Natural killer cell (primary cell): ENCODE measurements at regions not wholly inside any gene's neighbourhood (a gene's known extent, or its start where the extent isn't known, plus 50 kb on each side); places are given as distances from the start of the nearest gene placed in this dataset.

Source experiments
- ATAC-seq, 3 donors: fragments of 150-1000 bp in 2 of 3; fragments of 200-7000 bp in 1 of 3; cut with Tn5 transposase; 1 replicate in 1 of 3; 2 replicates in 2 of 3; pipeline ENCODE4 v1.10.0; 2021; ENCODE audit warnings: mild to moderate bottlenecking in 2 of 3, moderate library complexity in 2 of 3
- DNase-seq, 2 donors: peaks; one replicate each; pipeline versions ENCODE4 v3.0.0 to v3.0.0-alpha.2; 2013 to 2021; ENCODE audit warnings: mixed read lengths in 1 of 2
- H3K27ac ChIP-seq: one replicate; pipeline ENCODE4 v1.5.1; 2013; ENCODE audit warnings: mild to moderate bottlenecking, low read length
- H3K27me3 ChIP-seq: one replicate; pipeline ENCODE4 v1.6.1; 2013; ENCODE audit warnings: low read length; ENCODE audit not compliant: control insufficient read depth, insufficient read depth
- H3K36me3 ChIP-seq: one replicate; pipeline ENCODE4 v1.6.1; 2013; ENCODE audit warnings: low read length; ENCODE audit not compliant: control insufficient read depth, insufficient read depth
- H3K4me1 ChIP-seq: one replicate; pipeline ENCODE4 v1.6.1; 2013; ENCODE audit warnings: low read length; ENCODE audit not compliant: control insufficient read depth, insufficient read depth
- H3K4me3 ChIP-seq: one replicate; pipeline ENCODE4 v1.5.1; 2013; ENCODE audit warnings: low read length
- H3K9me3 ChIP-seq: one replicate; pipeline ENCODE4 v1.6.1; 2013; ENCODE audit warnings: low read length; ENCODE audit not compliant: control insufficient read depth, insufficient read depth
- H3K27ac Mint-ChIP-seq, 2 donors: one replicate each; pipeline ENCODE4 v1.8.0; 2022; ENCODE audit warnings: mild to moderate bottlenecking in 2 of 2, mixed read lengths in 2 of 2, moderate library complexity in 1 of 2
- H3K27me3 Mint-ChIP-seq, 2 donors: one replicate each; pipeline ENCODE4 v1.8.0; 2022; ENCODE audit warnings: low read depth in 2 of 2, mixed read lengths in 2 of 2
- H3K36me3 Mint-ChIP-seq: one replicate; pipeline ENCODE4 v1.8.0; 2022; ENCODE audit warnings: mixed read lengths
- H3K4me1 Mint-ChIP-seq, 2 donors: one replicate each; pipeline ENCODE4 v1.8.0; 2022; ENCODE audit warnings: mixed read lengths in 2 of 2
- H3K4me3 Mint-ChIP-seq: one replicate; pipeline ENCODE4 v1.8.0; 2022; ENCODE audit warnings: mild to moderate bottlenecking, moderate library complexity, mixed read lengths
- H3K9me3 Mint-ChIP-seq, 2 donors: one replicate each; pipeline ENCODE4 v1.8.0; 2022; ENCODE audit warnings: mixed read lengths in 2 of 2
- CTCF ChIP-seq: fragments of 200-600 bp; IDR thresholded peaks from one replicate; pipeline ENCODE4 v1.8.0; 2022; ENCODE audit warnings: antibody characterized with exemption
- WGBS: methylation state at CpG from one replicate; pipeline ENCODE4 v1.1.7; 2013; ENCODE audit warnings: missing lambda C conversion rate; ENCODE audit not compliant: insufficient coverage; 5-methylcytosine and 5-hydroxymethylcytosine counted together
- intact Hi-C: fragments of 100-400 bp; cut with micrococcal nuclease; formaldehyde crosslinking; loops from one replicate; pipeline ENCODE4 v1.14.2; 2022

GRCh38 chr10:108439397-108439796 lies 1274.9 kb upstream of the SORCS1 start:
- no peaks in the 10 kb centered on the region for H3K36me3 Mint-ChIP-seq
- ATAC-seq (no peak), DNase-seq (no peak)
- 69% methylated on average over 1 of the region's 1 CpG for WGBS
- TF ChIP-seq CTCF, result no peak
- Histone ChIP-seq H3K4me1 (no peaks in the 10 kb centered on the region), H3K27me3 (no peaks in the 10 kb centered on the region), H3K36me3 (no peaks in the 10 kb centered on the region), H3K27ac (no peak overlapping the region), H3K9me3 (no peaks in the 10 kb centered on the region), H3K4me3 (no peak overlapping the region)
- intact Hi-C loops, result no loop called here
- H3K27me3 Mint-ChIP-seq, result no peaks in the 10 kb centered on the region
- H3K4me3 Mint-ChIP-seq, result no peak overlapping the region
- H3K9me3 Mint-ChIP-seq, result peaks cover 13 to 18% of the 10 kb centered on the region in 2 donors
- no peak overlapping the region for H3K27ac Mint-ChIP-seq
- no peaks in the 10 kb centered on the region for H3K4me1 Mint-ChIP-seq

GRCh38 chr10:108436096-108436495 lies 1271.6 kb upstream of the SORCS1 start:
- Mint-ChIP-seq H3K4me3 (no peak overlapping the region), H3K9me3 (peaks cover 13 to 17% of the 10 kb centered on the region in 2 donors), H3K4me1 (no peaks in the 10 kb centered on the region), H3K27ac (no peak overlapping the region), H3K36me3 (no peaks in the 10 kb centered on the region), H3K27me3 (no peaks in the 10 kb centered on the region)
- Histone ChIP-seq H3K4me1 (no peaks in the 10 kb centered on the region), H3K4me3 (no peak overlapping the region), H3K27me3 (no peaks in the 10 kb centered on the region), H3K9me3 (no peaks in the 10 kb centered on the region), H3K27ac (no peak overlapping the region), H3K36me3 (no peaks in the 10 kb centered on the region)
- DNase-seq (no peak), ATAC-seq (no peak)
- WGBS, result 30% methylated on average over 6 of the region's 6 CpGs
- no peak for TF ChIP-seq CTCF
- intact Hi-C loops, result no loop called here

GRCh38 chr10:108434559-108435252 lies 1270.2 kb upstream of the SORCS1 start:
- no peaks in the 10 kb centered on the region for H3K27me3 Mint-ChIP-seq
- Histone ChIP-seq H3K4me1 (no peaks in the 10 kb centered on the region), H3K4me3 (no peak overlapping the region), H3K36me3 (no peaks in the 10 kb centered on the region), H3K27ac (no peak overlapping the region), H3K9me3 (no peaks in the 10 kb centered on the region), H3K27me3 (no peaks in the 10 kb centered on the region)
- DNase-seq (no peak), ATAC-seq (no peak)
- no peaks in the 10 kb centered on the region for H3K36me3 Mint-ChIP-seq
- H3K9me3 Mint-ChIP-seq, result peaks cover 11 to 14% of the 10 kb centered on the region in 2 donors
- WGBS, result 75% methylated on average over 3 of the region's 3 CpGs
- H3K4me3 Mint-ChIP-seq, result no peak overlapping the region
- H3K4me1 Mint-ChIP-seq, result no peaks in the 10 kb centered on the region
- intact Hi-C loops, result no loop called here
- TF ChIP-seq CTCF, result no peak
- no peak overlapping the region for H3K27ac Mint-ChIP-seq

DNA sequence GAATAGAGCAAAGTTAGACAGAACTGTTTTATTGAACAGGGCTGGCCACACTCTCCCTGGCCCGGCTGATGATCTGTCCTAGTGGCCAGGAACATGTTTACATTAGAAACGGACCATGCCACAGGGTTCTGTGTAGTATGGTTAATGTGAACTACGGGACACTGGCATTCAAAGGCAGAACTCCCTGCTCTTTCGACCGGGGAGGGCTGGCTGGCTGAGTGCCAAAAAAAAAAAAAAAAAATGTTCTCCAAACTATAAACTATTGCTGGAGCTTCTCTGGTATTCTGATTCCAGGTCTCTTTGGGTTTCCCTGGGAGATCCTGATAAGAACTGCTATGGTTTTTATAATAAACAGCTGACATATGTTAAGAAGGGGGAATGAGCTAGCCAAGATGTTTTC lies 1262.6 kb upstream of the SORCS1 start:
- intact Hi-C loops, result no loop called here
- no peak for DNase-seq
- no peaks in the 10 kb centered on the region for H3K4me1 Mint-ChIP-seq

More for the DNA sequence above, 1262.6 kb upstream of the SORCS1 start:
- no peak overlapping the region for H3K4me3 ChIP-seq
- H3K9me3 ChIP-seq, result no peaks in the 10 kb centered on the region
- no peaks in the 10 kb centered on the region for H3K27me3 ChIP-seq
- Mint-ChIP-seq H3K27ac (no peak overlapping the region), H3K36me3 (no peaks in the 10 kb centered on the region), H3K4me3 (no peak overlapping the region), H3K27me3 (no peaks in the 10 kb centered on the region), H3K9me3 (peaks cover 9 to 11% of the 10 kb centered on the region in 2 donors)
- no peak overlapping the region for H3K27ac ChIP-seq
- peak in 1 of 3 donors; percentile 17 for ATAC-seq
- no peaks in the 10 kb centered on the region for H3K36me3 ChIP-seq
- WGBS, result 48% methylated on average over 2 of the region's 5 CpGs
- no peaks in the 10 kb centered on the region for H3K4me1 ChIP-seq
- no peak for TF ChIP-seq CTCF
